Pancreas (tissue), 10 donors: ENCODE measurements at regions not wholly inside any gene's neighbourhood (a gene's known extent, or its start where the extent isn't known, plus 50 kb on each side); places are given as distances from the start of the nearest gene placed in this dataset.
"Not testable (repeated sequence)": the region's sequence is repeated elsewhere in the genome, so short reads cannot be mapped to it uniquely, and the experiment has no call there.

Source experiments
- ATAC-seq, 4 donors: fragments of 200-7000 bp; cut with Tn5 transposase; one replicate each; pipeline versions ENCODE4 v1.8.0 to v1.9.1; 2020; ENCODE audit warnings: mild to moderate bottlenecking in 4 of 4, moderate library complexity in 4 of 4
- DNase-seq, 6 donors: peaks; one replicate each; pipeline ENCODE4 v3.0.0-alpha.2; 2020
- FAIRE-seq: peaks from 2 replicates; lab custom pipeline; 2012; peaks lifted over from hg19 to GRCh38; lab: Jason Lieb, UNC
- H3K27ac ChIP-seq, 4 donors: fragments of 200-600 bp; sonication (generic); 1 replicate in 3 of 4; 2 replicates in 1 of 4; pipeline versions ENCODE4 v1.5.0 to v1.8.0; 2020
- H3K27me3 ChIP-seq, 4 donors: fragments of 200-600 bp; one replicate each; pipeline ENCODE4 v1.8.0; 2021
- H3K36me3 ChIP-seq, 3 donors: fragments of 200-600 bp; sonication (generic) in 1 of 3; one replicate each; pipeline versions ENCODE4 v1.5.0 to v1.8.0; 2020 to 2021
- H3K4me1 ChIP-seq, 3 donors: fragments of 200-600 bp; one replicate each; pipeline ENCODE4 v1.8.0; 2021
- H3K4me3 ChIP-seq, 4 donors: fragments of 200-600 bp; sonication (generic) in 2 of 4; one replicate each; pipeline versions ENCODE4 v1.5.0 to v1.8.0; 2020 to 2021
- H3K9me3 ChIP-seq, 4 donors: fragments of 200-600 bp; one replicate each; pipeline ENCODE4 v1.8.0; 2021
- CTCF ChIP-seq, 4 donors: fragments of 200-600 bp; sonication (generic) in 3 of 4; IDR thresholded peaks; one replicate each; pipeline versions ENCODE4 v1.5.0 to v1.8.0; 2021; ENCODE audit warnings: antibody characterized with exemption in 4 of 4
- WGBS, 2 donors: extraction: QIAGEN DNeasy Blood & Tissue Kit; methylation state at CpG; one replicate each; pipeline ENCODE4 v1.1.7; 2013; 5-methylcytosine and 5-hydroxymethylcytosine counted together
- intact Hi-C, 3 donors: fragments of 100-400 bp; cut with DNase I; formaldehyde crosslinking; loops; one replicate each; pipeline versions ENCODE4 v1.11.1 to v1.14.2; 2022
- donor health status: healthy with polysubstance abuse.
- donor health status: DM: no; HTN: no; CAD: no; lungs with moderate emphysema.
- donor health status: DM: no; HTN: no; CAD: no.
- donor health status: control.
- donor health status: control.
- donor health status: Bipolar disorder and iron deficiency.
- donor health status: DM: yes; HTN: yes; CAD: no.
- donor health status: DM: no; HTN: no; CAD: no.
- donor health status: DM: no; HTN: no; CAD: no.
- donor health status: DM: yes; HTN: yes; CAD: no.

- H3K36me3 ChIP-seq = no peaks in the 10 kb centered on the region
- DNase-seq (no peak), FAIRE-seq (no peak), ATAC-seq (no peak)
- H3K4me1 ChIP-seq = no peaks in the 10 kb centered on the region
- H3K4me3 ChIP-seq = no peak overlapping the region
- no peak overlapping the region for H3K27ac ChIP-seq
- intact Hi-C loops = no loop called here
- H3K9me3 ChIP-seq = no peaks in the 10 kb centered on the region
- H3K27me3 ChIP-seq = peaks cover 0 to 14% (median 2%) of the 10 kb centered on the region in 4 donors
- TF ChIP-seq CTCF (IDR thresholded peaks at IDR 0.05) = no peak
- 56 to 63% methylated on average over 1 of the region's 1 CpG for WGBS, 2 donors
Observed at GRCh38 chr15:28459279-28459678, 73.5 kb downstream of the GOLGA8G start.

DNA sequence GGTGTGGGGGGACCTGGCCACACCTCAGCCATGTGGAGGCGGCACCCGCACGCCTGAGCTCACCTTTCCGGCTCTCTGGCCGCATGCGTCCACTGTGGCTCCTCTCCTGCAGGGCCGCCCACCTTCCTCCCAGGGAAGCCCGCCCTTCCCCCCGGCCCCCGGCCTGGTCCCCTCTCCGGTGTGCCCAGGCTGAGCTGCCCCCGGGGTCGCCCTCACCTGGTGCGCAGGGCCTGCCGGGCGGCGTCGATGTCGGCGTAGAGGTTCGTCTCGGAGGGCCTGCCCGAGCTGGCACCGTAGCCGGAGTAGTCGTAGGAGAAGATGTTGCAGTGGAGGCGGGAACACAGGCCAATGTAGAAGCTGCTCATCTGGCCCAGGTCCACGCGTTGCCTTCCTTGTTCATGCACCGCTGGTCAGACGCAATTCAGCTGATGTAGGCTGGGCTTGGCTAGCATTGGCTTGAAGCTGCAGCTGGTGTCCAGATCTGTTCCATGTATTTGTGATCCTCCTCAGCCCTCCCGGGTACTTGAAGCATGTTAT is 75.3 kb downstream of the GOLGA8G start:
- intact Hi-C loops, FAIRE-seq, H3K9me3 ChIP-seq, H3K36me3 ChIP-seq, H3K4me3 ChIP-seq, H3K4me1 ChIP-seq, ATAC-seq, H3K27ac ChIP-seq: not testable (repeated sequence)
- peaks cover 0 to 14% (median 3%) of the 10 kb centered on the region in 4 donors for H3K27me3 ChIP-seq
- DNase-seq = peak in 3 of 6 donors; percentile 28 to 61 (median 31)
- 81 to 87% methylated on average over 32 of the region's 32 CpGs for WGBS, 2 donors

GRCh38 chr15:28456476-28457395 is 76.0 kb downstream of the GOLGA8G start:
- ATAC-seq = no peak
- H3K9me3 ChIP-seq = no peaks in the 10 kb centered on the region
- H3K27me3 ChIP-seq = peaks cover 0 to 14% (median 3%) of the 10 kb centered on the region in 4 donors
- peak in 4 of 6 donors; percentile 12 to 87 (median 48) for DNase-seq
- H3K27ac ChIP-seq = no peak overlapping the region
- no peaks in the 10 kb centered on the region for H3K4me1 ChIP-seq
- WGBS, 2 donors = 69 to 76% methylated on average over 30 of the region's 30 CpGs
- no peak overlapping the region for H3K4me3 ChIP-seq
- no peak for TF ChIP-seq CTCF (IDR thresholded peaks at IDR 0.05)
- intact Hi-C loops = no loop called here
- no peaks in the 10 kb centered on the region for H3K36me3 ChIP-seq
- no peak for FAIRE-seq

GRCh38 chr15:28455537-28456475 is 77.0 kb downstream of the GOLGA8G start:
- peaks cover 0 to 14% (median 3%) of the 10 kb centered on the region in 4 donors for H3K27me3 ChIP-seq
- ATAC-seq, H3K4me1 ChIP-seq, H3K27ac ChIP-seq, H3K36me3 ChIP-seq, intact Hi-C loops, FAIRE-seq, H3K4me3 ChIP-seq, H3K9me3 ChIP-seq: not testable (repeated sequence)
- DNase-seq = peak in 5 of 6 donors; percentile 12 to 86 (median 27)
- 78 to 86% methylated on average over 22 to 23 of the region's 28 CpGs for WGBS, 2 donors

DNA sequence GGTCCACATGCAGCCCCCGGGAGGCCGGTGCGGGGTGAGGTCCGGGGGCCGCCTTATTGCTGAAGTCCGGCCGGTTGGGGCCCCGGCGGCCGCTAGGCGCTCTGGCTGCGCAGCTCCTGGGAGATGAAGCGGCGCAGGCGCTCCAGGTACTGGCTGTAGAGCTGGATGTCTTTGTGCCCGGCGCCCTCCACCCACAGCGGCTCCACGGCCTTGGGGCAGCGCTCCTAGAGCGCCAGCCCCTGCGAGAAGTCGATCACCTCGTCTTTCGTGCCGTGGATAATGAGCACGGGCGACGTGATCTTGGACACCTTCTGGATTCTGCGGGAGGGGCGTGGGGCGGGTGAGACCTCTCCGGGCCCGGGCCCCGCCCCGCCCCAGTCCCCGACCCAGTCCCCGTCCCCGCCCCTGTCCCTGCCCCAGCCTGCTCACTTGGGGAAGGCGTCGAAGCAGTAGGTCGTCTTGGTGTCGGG is 76.3 kb downstream of the GOLGA8F start:
- H3K36me3 ChIP-seq, H3K4me1 ChIP-seq, H3K27ac ChIP-seq, intact Hi-C loops, ATAC-seq, FAIRE-seq, H3K9me3 ChIP-seq: not testable (repeated sequence)
- DNase-seq = peak in 2 of 6 donors; percentile 35 to 46
- WGBS, 2 donors = 3% methylated on average over 14 to 40 of the region's 43 CpGs
- Histone ChIP-seq H3K4me3 (peak overlapping the region in 1 of 4 donors; percentile 12), H3K27me3 (peaks cover 0 to 14% (median 3%) of the 10 kb centered on the region in 4 donors)
